ENCODE measurements at regions not wholly inside any gene's neighbourhood (a gene's known extent, or its start where the extent isn't known, plus 50 kb on each side); places are given as distances from the start of the nearest gene placed in this dataset.

- no peak for DNase-seq (ENCODE audit: low read depth)
- no peak overlapping the region for H3K4me3 ChIP-seq (ENCODE audit: low read depth, low read length)
- no peak for TF ChIP-seq CTCF (conservative IDR thresholded peaks at IDR 0.05; ENCODE audit: low read depth, low read length)
Measured at GRCh38 chr7:145152589-145152988, 316.7 kb upstream of the TPK1 start.

DNA sequence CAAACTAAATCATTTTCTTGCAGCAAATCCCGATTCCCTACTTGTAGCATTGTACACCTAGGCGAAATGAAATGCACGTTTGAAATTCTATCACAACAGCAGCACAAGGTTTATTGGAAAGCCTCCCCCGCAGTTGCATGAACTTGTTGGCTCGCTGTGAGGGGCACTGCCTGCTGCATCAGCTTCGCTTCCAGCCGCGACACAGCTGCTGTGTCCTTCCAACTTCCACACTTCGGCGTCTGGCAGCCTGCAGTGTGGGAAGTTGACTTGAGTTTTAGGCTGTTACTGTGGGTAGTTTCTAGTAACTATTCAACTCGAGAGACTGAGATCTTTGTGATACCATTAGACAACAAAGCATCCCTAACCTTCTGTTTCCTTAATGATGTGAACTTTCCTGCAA is 315.8 kb upstream of the TPK1 start:
- H3K4me3 ChIP-seq (ENCODE audit: low read depth, low read length): no peak overlapping the region
- TF ChIP-seq CTCF (conservative IDR thresholded peaks at IDR 0.05; ENCODE audit: low read depth, low read length): no peak
- DNase-seq (ENCODE audit: low read depth): no peak

DNA sequence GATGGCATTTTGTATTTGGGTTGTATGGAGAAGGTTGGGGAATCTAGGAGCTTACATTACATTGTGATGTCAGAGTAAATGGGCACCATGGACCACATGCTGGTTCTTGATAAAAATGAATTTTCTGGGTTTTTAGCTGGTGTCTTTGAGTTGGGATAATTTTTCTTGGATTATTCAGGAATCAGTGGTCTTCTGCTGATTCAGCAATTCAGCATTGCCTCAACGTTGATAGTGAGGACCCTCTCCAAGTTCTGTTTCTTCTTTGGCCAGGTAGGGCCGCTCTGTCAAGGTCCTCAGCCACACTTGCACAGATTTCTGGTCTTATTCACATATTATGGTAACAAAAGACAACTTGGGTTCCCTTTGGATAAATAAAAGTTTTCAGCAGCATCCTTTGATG is 312.0 kb upstream of the TPK1 start:
- no peak overlapping the region for H3K4me3 ChIP-seq (ENCODE audit: low read depth, low read length)
- DNase-seq (ENCODE audit: low read depth): no peak
- TF ChIP-seq CTCF (conservative IDR thresholded peaks at IDR 0.05; ENCODE audit: low read depth, low read length): no peak

- no peak overlapping the region for H3K4me3 ChIP-seq (ENCODE audit: low read depth, low read length)
- DNase-seq (ENCODE audit: low read depth): no peak
- TF ChIP-seq CTCF (conservative IDR thresholded peaks at IDR 0.05; ENCODE audit: low read depth, low read length): no peak
Measured at GRCh38 chr7:145143685-145144084, 307.8 kb upstream of the TPK1 start.

DNA sequence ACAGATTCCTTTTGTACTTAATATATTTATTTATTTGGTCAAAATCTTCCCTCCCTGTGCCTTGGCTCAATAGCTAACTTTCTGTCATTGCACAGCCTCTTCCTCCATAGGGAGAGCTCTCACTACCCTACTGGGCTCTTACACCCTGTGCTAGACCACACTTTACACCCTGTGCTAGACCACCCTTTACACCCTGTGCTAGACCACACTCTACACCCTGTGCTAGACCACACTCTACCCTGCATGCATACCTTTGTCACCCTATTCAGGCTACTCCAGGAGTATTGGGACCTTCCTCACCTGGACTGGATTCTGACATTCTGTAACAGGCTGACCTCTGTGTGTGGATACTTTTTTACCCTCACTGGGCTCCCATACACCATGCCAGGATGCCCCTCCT is 298.5 kb upstream of the TPK1 start:
- DNase-seq (ENCODE audit: low read depth): no peak
- H3K4me3 ChIP-seq (ENCODE audit: low read depth, low read length): no peak overlapping the region
- TF ChIP-seq CTCF (conservative IDR thresholded peaks at IDR 0.05; ENCODE audit: low read depth, low read length): no peak

DNA sequence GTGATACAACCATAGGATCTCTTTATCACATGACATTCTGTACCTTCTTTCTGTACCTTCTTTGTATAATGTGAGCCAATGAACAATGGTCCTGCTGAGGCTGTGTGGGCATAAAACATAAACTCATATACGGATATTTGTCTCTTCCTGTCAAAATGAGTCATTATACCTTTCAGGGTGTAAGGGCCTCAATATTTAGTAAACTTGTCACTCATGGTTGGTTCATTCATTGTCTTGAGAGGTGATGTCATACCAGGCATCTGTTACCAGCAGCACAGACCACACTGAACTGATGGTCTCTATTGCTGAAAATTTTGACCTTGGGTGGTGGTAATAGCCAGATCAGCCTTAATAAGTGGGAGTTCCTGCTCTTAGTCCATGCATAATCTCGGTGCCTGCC is 287.6 kb upstream of the TPK1 start:
- DNase-seq (ENCODE audit: low read depth): no peak
- no peak for TF ChIP-seq CTCF (conservative IDR thresholded peaks at IDR 0.05; ENCODE audit: low read depth, low read length)
- H3K4me3 ChIP-seq (ENCODE audit: low read depth, low read length): no peak overlapping the region

DNA sequence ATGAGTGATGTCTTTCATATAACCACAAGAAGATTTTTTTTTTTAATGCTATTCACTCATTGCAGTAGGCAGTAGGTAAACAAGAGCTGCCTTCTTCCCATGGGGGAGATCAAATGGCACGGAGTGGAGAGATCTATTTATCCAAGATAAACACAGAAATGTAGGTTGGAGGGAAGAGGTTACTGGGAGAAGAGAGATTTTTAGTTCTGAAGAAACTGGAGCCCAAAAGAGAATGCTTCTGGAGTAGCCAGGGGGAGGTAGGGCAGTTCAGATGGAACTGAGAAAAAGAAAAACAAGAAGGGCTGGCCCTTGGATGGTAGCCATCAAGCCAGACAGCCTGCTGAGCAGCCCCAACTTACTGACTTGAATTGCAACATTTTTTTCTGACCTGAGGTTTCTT is 270.1 kb upstream of the TPK1 start:
- H3K4me3 ChIP-seq (ENCODE audit: low read depth, low read length): no peak overlapping the region
- TF ChIP-seq CTCF (conservative IDR thresholded peaks at IDR 0.05; ENCODE audit: low read depth, low read length): no peak
- DNase-seq (ENCODE audit: low read depth): no peak

Data from epithelial cell of proximal tubule (primary cell).